Activated CD4-positive, alpha-beta memory T cell treated with anti-CD3 and anti-CD28 coated beads, Interleukin-2, amount 10 ng/mL, durations not matched to agents 7 days and 5 days (primary cell): ENCODE measurements at regions not wholly inside any gene's neighbourhood (a gene's known extent, or its start where the extent isn't known, plus 50 kb on each side); places are given as distances from the start of the nearest gene placed in this dataset.

Experiments used
- CTCF ChIA-PET: fragments of 350-600 bp; sonication (Branson Sonifier 250); formaldehyde crosslinking; loops from one replicate; lab custom pipeline; 2021; ENCODE audit warnings: antibody characterized with exemption, inconsistent platforms; lab: Charles Lee
- POLR2A ChIA-PET: fragments of 350-600 bp; sonication (Branson Sonifier 250); formaldehyde crosslinking; loops from one replicate; lab custom pipeline; 2021; ENCODE audit warnings: antibody characterized with exemption; lab: Charles Lee
- DNase-seq: peaks from one replicate; pipeline ENCODE4 v3.0.0-alpha.2; 2020
- H3K27ac Mint-ChIP-seq: one replicate; pipeline ENCODE4 v1.8.0; 2021; ENCODE audit warnings: mild to moderate bottlenecking, mixed read lengths
- H3K27me3 Mint-ChIP-seq: one replicate; pipeline ENCODE4 v1.8.0; 2021; ENCODE audit warnings: mixed read lengths
- H3K36me3 Mint-ChIP-seq: one replicate; pipeline ENCODE4 v1.8.0; 2021; ENCODE audit warnings: low read depth, mixed read lengths
- H3K4me1 Mint-ChIP-seq: one replicate; pipeline ENCODE4 v1.8.0; 2021; ENCODE audit warnings: mixed read lengths
- H3K4me3 Mint-ChIP-seq: one replicate; pipeline ENCODE4 v1.8.0; 2021; ENCODE audit warnings: mild to moderate bottlenecking, mixed read lengths
- H3K9me3 Mint-ChIP-seq: one replicate; pipeline ENCODE4 v1.8.0; 2021; ENCODE audit warnings: mixed read lengths

GRCh38 chr12:108389544-108389943 is 50.4 kb upstream of the CMKLR1 start:
- CTCF ChIA-PET: no interaction called here
- Mint-ChIP-seq H3K4me1 (no peaks in the 10 kb centered on the region), H3K9me3 (no peaks in the 10 kb centered on the region), H3K4me3 (no peak overlapping the region), H3K27me3 (no peaks in the 10 kb centered on the region), H3K27ac (no peak overlapping the region), H3K36me3 (no peaks in the 10 kb centered on the region)
- DNase-seq: no peak
- POLR2A ChIA-PET: no interaction called here
